Mesenchymal stem cell (in vitro differentiated cells and primary cell): ENCODE measurements at regions not wholly inside any gene's neighbourhood (a gene's known extent, or its start where the extent isn't known, plus 50 kb on each side); places are given as distances from the start of the nearest gene placed in this dataset.

Experiments used
- DNase-seq: peaks from one replicate; pipeline ENCODE4 v3.0.0-alpha.2; 2013
- H2AFZ ChIP-seq: one replicate; pipeline ENCODE4 v1.6.1; 2013; ENCODE audit warnings: low read depth, mild to moderate bottlenecking, control low read depth, inconsistent platforms, low read length, moderate library complexity
- H2AK5ac ChIP-seq: 2 replicates; pipeline ENCODE4 v1.6.1; 2013; ENCODE audit warnings: low read length, moderate library complexity, mild to moderate bottlenecking, inconsistent platforms; ENCODE audit not compliant: severe bottlenecking
- H2BK120ac ChIP-seq: one replicate; pipeline ENCODE4 v1.6.1; 2013; ENCODE audit warnings: low read depth, mild to moderate bottlenecking, inconsistent platforms, low read length, moderate library complexity
- H2BK12ac ChIP-seq, 2 experiments: one replicate each; pipeline ENCODE4 v1.6.1; 2013; ENCODE audit warnings: inconsistent platforms in 2 of 2, low read length in 2 of 2, mild to moderate bottlenecking in 2 of 2, moderate library complexity in 2 of 2, control low read depth in 1 of 2
- H2BK15ac ChIP-seq: one replicate; pipeline ENCODE4 v1.6.1; 2013; ENCODE audit warnings: mild to moderate bottlenecking, low read depth, inconsistent platforms; ENCODE audit not compliant: poor library complexity, severe bottlenecking
- H2BK5ac ChIP-seq: 2 replicates; pipeline ENCODE4 v1.6.1; 2013; ENCODE audit warnings: low read depth, mild to moderate bottlenecking, low read length, control low read depth, inconsistent platforms; ENCODE audit not compliant: poor library complexity, severe bottlenecking
- H3K14ac ChIP-seq, 2 experiments: one replicate each; pipeline ENCODE4 v1.6.1; 2013; ENCODE audit warnings: inconsistent platforms in 2 of 2, low read length in 2 of 2, control low read depth in 1 of 2, mild to moderate bottlenecking in 1 of 2, moderate library complexity in 1 of 2
- H3K18ac ChIP-seq, 2 experiments: one replicate each; pipeline ENCODE4 v1.6.1; 2013; ENCODE audit warnings: inconsistent platforms in 2 of 2, low read length in 2 of 2, control low read depth in 1 of 2, low read depth in 1 of 2, mild to moderate bottlenecking in 1 of 2
- H3K23ac ChIP-seq, 2 experiments: one replicate each; pipeline ENCODE4 v1.6.1; 2013; ENCODE audit warnings: inconsistent platforms in 2 of 2, low read length in 2 of 2, mild to moderate bottlenecking in 2 of 2, moderate library complexity in 2 of 2, control low read depth in 1 of 2
- H3K27ac ChIP-seq: 2 replicates; pipeline ENCODE4 v1.5.1; 2013; ENCODE audit warnings: mild to moderate bottlenecking, moderate library complexity, low read length, control low read depth, inconsistent platforms; ENCODE audit not compliant: poor library complexity, severe bottlenecking
- H3K27me3 ChIP-seq, 2 experiments: 2 replicates each; pipeline versions ENCODE4 v1.6.1 to v1.7.0; 2013; ENCODE audit warnings: low read length in 2 of 2, mild to moderate bottlenecking in 2 of 2, moderate library complexity in 2 of 2, control low read depth in 1 of 2, inconsistent platforms in 1 of 2; ENCODE audit not compliant: control insufficient read depth in 1 of 2, insufficient read depth in 1 of 2
- H3K36me3 ChIP-seq, 2 experiments: 2 replicates each; pipeline versions ENCODE4 v1.6.1 to v1.7.0; 2013; ENCODE audit warnings: low read length in 2 of 2, control low read depth in 1 of 2, inconsistent platforms in 1 of 2, low read depth in 1 of 2, mild to moderate bottlenecking in 1 of 2; ENCODE audit not compliant: insufficient read depth in 2 of 2, control insufficient read depth in 1 of 2
- H3K4ac ChIP-seq, 2 experiments: one replicate each; pipeline ENCODE4 v1.6.1; 2013; ENCODE audit warnings: inconsistent platforms in 2 of 2, low read length in 2 of 2, mild to moderate bottlenecking in 2 of 2, moderate library complexity in 2 of 2, control low read depth in 1 of 2, low read depth in 1 of 2
- H3K4me1 ChIP-seq: 2 replicates; pipeline ENCODE4 v1.6.1; 2013; ENCODE audit warnings: low read depth, low read length, control low read depth; ENCODE audit not compliant: control insufficient read depth, insufficient read depth
- H3K4me2 ChIP-seq: 2 replicates; pipeline ENCODE4 v1.6.1; 2013; ENCODE audit warnings: low read length, mild to moderate bottlenecking, inconsistent platforms; ENCODE audit not compliant: poor library complexity, severe bottlenecking
- H3K4me3 ChIP-seq, 2 experiments: 2 replicates each; pipeline versions ENCODE4 v1.5.1 to v1.7.0; 2013; ENCODE audit warnings: low read length in 2 of 2, mild to moderate bottlenecking in 2 of 2, control low read depth in 1 of 2, low read depth in 1 of 2; ENCODE audit not compliant: insufficient read depth in 1 of 2
- H3K79me1 ChIP-seq: replicated peaks from 2 replicates; pipeline ENCODE4 v1.6.1; 2013; ENCODE audit warnings: mild to moderate bottlenecking, control low read depth, low read length, inconsistent platforms; ENCODE audit not compliant: poor library complexity, severe bottlenecking
- H3K9ac ChIP-seq: 2 replicates; pipeline ENCODE4 v1.7.0; 2013; ENCODE audit warnings: mild to moderate bottlenecking, low read length, moderate library complexity
- H3K9me3 ChIP-seq: 2 replicates; pipeline ENCODE4 v1.7.0; 2013; ENCODE audit warnings: mild to moderate bottlenecking, low read length; ENCODE audit not compliant: control insufficient read depth
- H4K8ac ChIP-seq: one replicate; pipeline ENCODE4 v1.6.1; 2013; ENCODE audit warnings: inconsistent platforms, mild to moderate bottlenecking, low read length, moderate library complexity
- H4K91ac ChIP-seq: one replicate; pipeline ENCODE4 v1.6.1; 2013; ENCODE audit warnings: mild to moderate bottlenecking, low read length, inconsistent platforms
- WGBS: methylation state at CpG from one replicate; pipeline ENCODE4 v1.1.7; 2013; ENCODE audit warnings: mixed read lengths; 5-methylcytosine and 5-hydroxymethylcytosine counted together

DNA sequence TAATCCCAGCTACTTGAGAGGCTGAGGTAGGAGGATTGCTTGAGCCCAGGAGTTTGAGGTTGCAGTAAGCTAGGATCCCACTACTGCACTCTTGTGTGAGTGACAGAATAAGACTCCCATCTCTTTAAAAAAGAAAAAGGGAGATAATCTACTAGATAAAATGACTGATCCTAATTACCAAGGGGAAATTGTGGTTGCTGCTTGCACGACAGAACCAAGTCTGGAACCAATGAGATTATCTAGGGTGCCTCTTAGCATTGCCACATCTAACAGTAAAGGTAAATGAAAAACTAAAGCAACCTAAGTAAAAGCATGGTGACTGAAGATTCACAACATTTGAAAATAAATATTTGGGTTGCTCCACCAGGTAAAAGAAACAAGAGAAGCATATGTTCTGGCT lies 185.1 kb downstream of the PDHA2 start:
- Histone ChIP-seq H3K14ac (no peak overlapping the region), H3K79me1 (no peaks in the 10 kb centered on the region), H3K4me3 (no peak overlapping the region), H2AK5ac (no peak overlapping the region), H3K9me3 (peaks cover 4% of the 10 kb centered on the region), H3K27ac (no peak overlapping the region), H4K8ac (no peak overlapping the region), H2BK120ac (no peak overlapping the region), H3K27me3 (no peaks in the 10 kb centered on the region), H2BK5ac (no peak overlapping the region), H3K23ac (no peak overlapping the region), H4K91ac (no peak overlapping the region), H3K4ac (no peak overlapping the region), H3K18ac (no peak overlapping the region), H2BK12ac (no peak overlapping the region), H3K4me2 (no peak overlapping the region), H3K36me3 (no peaks in the 10 kb centered on the region), H2BK15ac (no peak overlapping the region), H2AFZ (no peak overlapping the region), H3K9ac (no peak overlapping the region), H3K4me1 (no peaks in the 10 kb centered on the region)
- DNase-seq: no peak
- WGBS: 50% methylated on average over 1 of the region's 1 CpG

DNA sequence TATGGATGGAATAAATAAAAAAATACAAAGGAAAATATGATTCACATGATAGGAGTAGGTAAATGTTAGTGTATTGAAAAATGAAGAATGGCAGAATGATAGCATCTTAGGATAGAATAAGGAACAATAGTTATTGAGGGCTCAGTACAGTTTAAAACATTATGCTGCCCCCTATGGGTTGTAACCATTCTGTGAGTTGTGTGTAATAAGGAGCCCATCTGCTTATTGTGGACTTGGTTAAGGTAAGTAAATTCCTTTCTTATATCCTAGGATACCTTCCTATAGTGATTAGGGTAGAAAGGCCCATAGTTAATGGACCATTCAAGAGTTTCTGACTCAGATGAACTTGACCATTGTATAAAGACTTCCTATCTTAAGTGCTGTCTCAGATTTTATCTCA lies 195.8 kb downstream of the PDHA2 start:
- Histone ChIP-seq H3K9me3 (no peaks in the 10 kb centered on the region), H2BK5ac (no peak overlapping the region), H4K8ac (no peak overlapping the region), H3K79me1 (no peaks in the 10 kb centered on the region), H2BK15ac (no peak overlapping the region), H2BK12ac (no peak overlapping the region), H3K4me3 (no peak overlapping the region), H3K14ac (no peak overlapping the region), H2BK120ac (no peak overlapping the region), H3K36me3 (no peaks in the 10 kb centered on the region), H3K27ac (no peak overlapping the region), H2AFZ (no peak overlapping the region), H3K9ac (no peak overlapping the region), H3K4me2 (no peak overlapping the region), H3K4me1 (no peaks in the 10 kb centered on the region), H2AK5ac (no peak overlapping the region), H4K91ac (no peak overlapping the region), H3K4ac (no peak overlapping the region), H3K27me3 (no peaks in the 10 kb centered on the region), H3K18ac (no peak overlapping the region), H3K23ac (no peak overlapping the region)
- peak; percentile 16 for DNase-seq

- H3K36me3 ChIP-seq: no peaks in the 10 kb centered on the region
- no peak overlapping the region for H2BK12ac ChIP-seq
- H3K27ac ChIP-seq: no peak overlapping the region
- no peak overlapping the region for H3K14ac ChIP-seq
- H3K9me3 ChIP-seq: no peaks in the 10 kb centered on the region
- H4K8ac ChIP-seq: no peak overlapping the region
- H4K91ac ChIP-seq: no peak overlapping the region
- no peak overlapping the region for H2BK15ac ChIP-seq
- 84% methylated on average over 3 of the region's 3 CpGs for WGBS
- H3K4ac ChIP-seq: no peak overlapping the region
- no peak overlapping the region for H3K4me3 ChIP-seq
- no peaks in the 10 kb centered on the region for H3K79me1 ChIP-seq
- no peak overlapping the region for H3K9ac ChIP-seq
- H3K27me3 ChIP-seq: no peaks in the 10 kb centered on the region
- H2AFZ ChIP-seq: no peak overlapping the region
- no peak overlapping the region for H2BK120ac ChIP-seq
- no peak for DNase-seq
- H3K4me1 ChIP-seq: no peaks in the 10 kb centered on the region
- no peak overlapping the region for H2BK5ac ChIP-seq
- no peak overlapping the region for H3K23ac ChIP-seq
- H3K4me2 ChIP-seq: no peak overlapping the region
- no peak overlapping the region for H3K18ac ChIP-seq
- no peak overlapping the region for H2AK5ac ChIP-seq
Measured at GRCh38 chr4:96036781-96037180, 196.9 kb downstream of the PDHA2 start.

DNA sequence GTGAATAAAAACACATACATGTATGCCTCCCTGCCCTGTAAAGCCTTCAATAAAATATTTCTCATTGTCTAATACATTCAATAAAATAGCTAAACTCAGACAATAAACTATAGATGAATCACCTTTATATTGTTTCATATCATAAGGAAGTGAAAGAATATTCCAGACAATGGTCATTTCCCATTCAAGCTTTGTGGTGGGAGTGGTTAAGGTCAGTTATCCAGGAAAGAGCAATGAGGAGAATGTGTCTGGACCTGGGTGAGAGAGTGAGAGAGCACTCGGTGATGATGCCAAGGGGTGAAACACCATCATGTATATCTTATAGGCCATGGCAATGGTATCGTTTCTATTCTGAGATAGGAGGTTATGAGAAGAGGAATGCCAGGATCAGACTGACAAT lies 197.8 kb downstream of the PDHA2 start:
- Histone ChIP-seq H2AFZ (no peak overlapping the region), H2BK5ac (no peak overlapping the region), H3K4ac (no peak overlapping the region), H3K79me1 (no peaks in the 10 kb centered on the region), H2AK5ac (no peak overlapping the region), H2BK15ac (no peak overlapping the region), H2BK120ac (no peak overlapping the region), H3K4me2 (no peak overlapping the region), H3K4me3 (no peak overlapping the region), H3K23ac (no peak overlapping the region), H2BK12ac (no peak overlapping the region), H3K14ac (no peak overlapping the region), H3K27ac (no peak overlapping the region), H4K91ac (no peak overlapping the region), H3K36me3 (no peaks in the 10 kb centered on the region), H3K9me3 (no peaks in the 10 kb centered on the region), H3K27me3 (no peaks in the 10 kb centered on the region), H4K8ac (no peak overlapping the region), H3K18ac (no peak overlapping the region), H3K9ac (no peak overlapping the region), H3K4me1 (no peaks in the 10 kb centered on the region)
- 91% methylated on average over 2 of the region's 2 CpGs for WGBS
- DNase-seq: no peak
